Tibial nerve (tissue), 4 donors: ENCODE measurements at regions not wholly inside any gene's neighbourhood (a gene's known extent, or its start where the extent isn't known, plus 50 kb on each side); places are given as distances from the start of the nearest gene placed in this dataset.

Source experiments
- DNase-seq, 2 donors: peaks; one replicate each; pipeline ENCODE4 v3.0.0-alpha.2; 2019; ENCODE audit warnings: low spot score in 2 of 2
- H3K27ac ChIP-seq, 4 donors: fragments of 200-600 bp; sonication (generic) in 3 of 4; one replicate each; pipeline ENCODE4 v1.5.1; 2017 to 2019; ENCODE audit warnings: mild to moderate bottlenecking in 1 of 4
- H3K27me3 ChIP-seq, 2 donors: fragments of 200-600 bp; sonication (generic) in 1 of 2; one replicate each; pipeline versions ENCODE4 v1.5.1 to v1.6.0; 2017 to 2019
- H3K36me3 ChIP-seq, 3 donors: fragments of 200-600 bp; sonication (generic); one replicate each; pipeline ENCODE4 v1.5.1; 2018 to 2019
- H3K4me1 ChIP-seq, 4 donors: fragments of 200-600 bp; sonication (generic) in 3 of 4; one replicate each; pipeline ENCODE4 v1.5.1; 2017 to 2019
- H3K4me3 ChIP-seq, 4 donors: fragments of 200-600 bp; sonication (generic) in 3 of 4; one replicate each; pipeline ENCODE4 v1.5.1; 2017 to 2019; ENCODE audit warnings: mild to moderate bottlenecking in 1 of 4, moderate library complexity in 1 of 4
- H3K9me3 ChIP-seq, 4 donors: fragments of 200-600 bp; sonication (generic) in 3 of 4; one replicate each; pipeline ENCODE4 v1.5.1; 2017 to 2019
- CTCF ChIP-seq, 5 experiments: fragments of 200-600 bp in 3 of 5; fragments of 450-650 bp in 2 of 5; sonication (generic) in 3 of 5; IDR thresholded peaks; one replicate each; pipeline ENCODE4 v1.5.1; 2016 to 2019; ENCODE audit warnings: antibody characterized with exemption in 5 of 5, mild to moderate bottlenecking in 3 of 5, moderate library complexity in 2 of 5
- EP300 ChIP-seq, 2 donors: sonication (generic); formaldehyde crosslinking; IDR thresholded peaks; one replicate each; pipeline ENCODE4 v1.6.1; 2017; ENCODE audit warnings: antibody characterized with exemption in 2 of 2, mild to moderate bottlenecking in 1 of 2
- POLR2A ChIP-seq, 2 donors: fragments of 450-650 bp; IDR thresholded peaks; one replicate each; pipeline ENCODE4 v1.6.1; 2017; ENCODE audit warnings: antibody characterized with exemption in 2 of 2, mild to moderate bottlenecking in 2 of 2, moderate library complexity in 2 of 2
- WGBS, 2 donors: methylation state at CpG; one replicate each; pipeline ENCODE4 v1.1.5; 2018; 5-methylcytosine and 5-hydroxymethylcytosine counted together

GRCh38 chr7:125643302-125643701, 713.7 kb upstream of the POT1 start:
- no peaks in the 10 kb centered on the region for H3K36me3 ChIP-seq
- 93 to 95% methylated on average over 7 of the region's 7 CpGs for WGBS, 2 donors
- H3K27ac ChIP-seq, result no peak overlapping the region
- H3K27me3 ChIP-seq, result no peaks in the 10 kb centered on the region
- no peak overlapping the region for H3K4me3 ChIP-seq
- TF ChIP-seq CTCF (IDR thresholded peaks at IDR 0.05), result no peak
- no peak for TF ChIP-seq EP300 (IDR thresholded peaks at IDR 0.05)
- TF ChIP-seq POLR2A (IDR thresholded peaks at IDR 0.05), result no peak
- no peaks in the 10 kb centered on the region for H3K4me1 ChIP-seq
- DNase-seq, result no peak
- no peaks in the 10 kb centered on the region for H3K9me3 ChIP-seq

GRCh38 chr7:125641884-125642283, 712.3 kb upstream of the POT1 start:
- no peak for TF ChIP-seq CTCF (IDR thresholded peaks at IDR 0.05)
- no peak for TF ChIP-seq POLR2A (IDR thresholded peaks at IDR 0.05)
- TF ChIP-seq EP300 (IDR thresholded peaks at IDR 0.05), result no peak
- Histone ChIP-seq H3K36me3 (no peaks in the 10 kb centered on the region), H3K27me3 (no peaks in the 10 kb centered on the region), H3K27ac (no peak overlapping the region), H3K4me1 (no peaks in the 10 kb centered on the region), H3K9me3 (no peaks in the 10 kb centered on the region), H3K4me3 (no peak overlapping the region)
- no peak for DNase-seq
- WGBS, 2 donors, result 41 to 48% methylated on average over 3 of the region's 3 CpGs

GRCh38 chr7:125636320-125636962, 706.8 kb upstream of the POT1 start:
- no peaks in the 10 kb centered on the region for H3K36me3 ChIP-seq
- no peak for DNase-seq
- H3K9me3 ChIP-seq, result peaks cover 0 to 7% (median 0%) of the 10 kb centered on the region in 4 donors
- H3K27me3 ChIP-seq, result no peaks in the 10 kb centered on the region
- H3K4me3 ChIP-seq, result no peak overlapping the region
- no peaks in the 10 kb centered on the region for H3K4me1 ChIP-seq
- H3K27ac ChIP-seq, result no peak overlapping the region
- TF ChIP-seq EP300 (IDR thresholded peaks at IDR 0.05) (no peak), POLR2A (IDR thresholded peaks at IDR 0.05) (no peak), CTCF (IDR thresholded peaks at IDR 0.05) (no peak)

GRCh38 chr7:125618516-125618915, 688.9 kb upstream of the POT1 start:
- H3K27me3 ChIP-seq, result no peaks in the 10 kb centered on the region
- no peaks in the 10 kb centered on the region for H3K4me1 ChIP-seq
- no peak for TF ChIP-seq CTCF (IDR thresholded peaks at IDR 0.05)
- TF ChIP-seq POLR2A (IDR thresholded peaks at IDR 0.05), result no peak
- no peak for TF ChIP-seq EP300 (IDR thresholded peaks at IDR 0.05)
- no peak for DNase-seq
- WGBS, 2 donors, result 94 to 100% methylated on average over 2 of the region's 2 CpGs
- H3K4me3 ChIP-seq, result no peak overlapping the region
- peaks cover 0 to 14% (median 2%) of the 10 kb centered on the region in 4 donors for H3K9me3 ChIP-seq
- H3K36me3 ChIP-seq, result no peaks in the 10 kb centered on the region
- no peak overlapping the region for H3K27ac ChIP-seq

GRCh38 chr7:125611582-125611981, 682.0 kb upstream of the POT1 start:
- DNase-seq, result no peak
- Histone ChIP-seq H3K27me3 (no peaks in the 10 kb centered on the region), H3K27ac (no peak overlapping the region), H3K4me1 (no peaks in the 10 kb centered on the region), H3K4me3 (no peak overlapping the region), H3K36me3 (no peaks in the 10 kb centered on the region), H3K9me3 (peaks cover 0 to 9% (median 0%) of the 10 kb centered on the region in 4 donors)
- TF ChIP-seq CTCF (IDR thresholded peaks at IDR 0.05) (no peak), POLR2A (IDR thresholded peaks at IDR 0.05) (no peak), EP300 (IDR thresholded peaks at IDR 0.05) (no peak)
